HUES6 (cell line): ENCODE measurements at regions not wholly inside any gene's neighbourhood (a gene's known extent, or its start where the extent isn't known, plus 50 kb on each side); places are given as distances from the start of the nearest gene placed in this dataset.

ENCODE experiments used
- H3K27ac ChIP-seq: 2 replicates; pipeline ENCODE4 v1.7.0; 2013; ENCODE audit warnings: low read depth, mild to moderate bottlenecking, low read length, inconsistent platforms
- H3K27me3 ChIP-seq: 2 replicates; pipeline ENCODE4 v1.6.1; 2013; ENCODE audit warnings: low read length; ENCODE audit not compliant: control insufficient read depth, insufficient read depth
- H3K36me3 ChIP-seq: 2 replicates; pipeline ENCODE4 v1.6.1; 2013; ENCODE audit warnings: low read length; ENCODE audit not compliant: control insufficient read depth, insufficient read depth
- H3K4me1 ChIP-seq: 2 replicates; pipeline ENCODE4 v1.6.1; 2013; ENCODE audit warnings: low read length; ENCODE audit not compliant: control insufficient read depth, insufficient read depth
- H3K4me3 ChIP-seq: 2 replicates; pipeline ENCODE4 v1.5.1; 2013; ENCODE audit warnings: low read depth, low read length
- H3K9ac ChIP-seq: one replicate; pipeline ENCODE4 v1.6.1; 2013; ENCODE audit warnings: mild to moderate bottlenecking, low read length
- H3K9me3 ChIP-seq: 2 replicates; pipeline ENCODE4 v1.6.1; 2013; ENCODE audit warnings: low read depth, low read length; ENCODE audit not compliant: control insufficient read depth, insufficient read depth

- no peaks in the 10 kb centered on the region for H3K36me3 ChIP-seq
- H3K27me3 ChIP-seq: no peaks in the 10 kb centered on the region
- H3K4me3 ChIP-seq: no peak overlapping the region
- H3K27ac ChIP-seq: no peak overlapping the region
- peaks cover 7% of the 10 kb centered on the region; the same call in 1 of the 2 replicates for H3K4me1 ChIP-seq
- H3K9ac ChIP-seq: no peak overlapping the region
- no peaks in the 10 kb centered on the region for H3K9me3 ChIP-seq
Measured at GRCh38 chr11:116242006-116242405, 530.8 kb downstream of the BUD13 start.

GRCh38 chr11:116240710-116241109 lies 532.1 kb downstream of the BUD13 start:
- H3K36me3 ChIP-seq: no peaks in the 10 kb centered on the region
- no peaks in the 10 kb centered on the region for H3K27me3 ChIP-seq
- H3K4me3 ChIP-seq: no peak overlapping the region
- H3K27ac ChIP-seq: no peak overlapping the region
- H3K4me1 ChIP-seq: peaks cover 8% of the 10 kb centered on the region; the same call in 1 of the 2 replicates
- H3K9ac ChIP-seq: no peak overlapping the region
- H3K9me3 ChIP-seq: no peaks in the 10 kb centered on the region

GRCh38 chr11:116239247-116239646 lies 533.5 kb downstream of the BUD13 start:
- no peaks in the 10 kb centered on the region for H3K36me3 ChIP-seq
- no peak overlapping the region for H3K4me3 ChIP-seq
- peaks cover 15% of the 10 kb centered on the region; the same call in 1 of the 2 replicates for H3K4me1 ChIP-seq
- H3K9ac ChIP-seq: no peak overlapping the region
- H3K27me3 ChIP-seq: no peaks in the 10 kb centered on the region
- no peaks in the 10 kb centered on the region for H3K9me3 ChIP-seq
- no peak overlapping the region for H3K27ac ChIP-seq

- Histone ChIP-seq H3K9ac (no peak overlapping the region), H3K4me1 (peaks cover 19% of the 10 kb centered on the region; the same call in 1 of the 2 replicates), H3K36me3 (no peaks in the 10 kb centered on the region), H3K9me3 (no peaks in the 10 kb centered on the region), H3K27me3 (no peaks in the 10 kb centered on the region), H3K4me3 (no peak overlapping the region), H3K27ac (no peak overlapping the region)
Measured at GRCh38 chr11:116234989-116235568, 537.7 kb downstream of the BUD13 start.

- Histone ChIP-seq H3K4me1 (peaks cover 19% of the 10 kb centered on the region; the same call in 1 of the 2 replicates), H3K27me3 (no peaks in the 10 kb centered on the region), H3K4me3 (no peak overlapping the region), H3K9ac (no peak overlapping the region), H3K27ac (no peak overlapping the region), H3K36me3 (no peaks in the 10 kb centered on the region), H3K9me3 (no peaks in the 10 kb centered on the region; the same call in 1 of the 2 replicates)
Measured at GRCh38 chr11:116233561-116233960, 539.2 kb downstream of the BUD13 start.

- Histone ChIP-seq H3K27me3 (no peaks in the 10 kb centered on the region), H3K27ac (no peak overlapping the region), H3K9ac (no peak overlapping the region), H3K9me3 (no peaks in the 10 kb centered on the region; the same call in 1 of the 2 replicates), H3K4me1 (peaks cover 19% of the 10 kb centered on the region; the same call in 1 of the 2 replicates), H3K4me3 (no peak overlapping the region), H3K36me3 (0 out of 2 replicates have a peak, but pooled peaks cover 6% of the 10 kb centered on the region)
Measured at GRCh38 chr11:116232364-116232828, 540.4 kb downstream of the BUD13 start.

GRCh38 chr11:116231543-116231942 lies 541.2 kb downstream of the BUD13 start:
- H3K4me3 ChIP-seq: no peak overlapping the region
- H3K9me3 ChIP-seq: no peaks in the 10 kb centered on the region; the same call in 1 of the 2 replicates
- no peaks in the 10 kb centered on the region for H3K27me3 ChIP-seq
- no peak overlapping the region for H3K27ac ChIP-seq
- H3K36me3 ChIP-seq: 0 out of 2 replicates have a peak, but pooled peaks cover 6% of the 10 kb centered on the region
- no peak overlapping the region for H3K9ac ChIP-seq
- H3K4me1 ChIP-seq: peaks cover 24% of the 10 kb centered on the region

GRCh38 chr11:116230438-116230837 lies 542.3 kb downstream of the BUD13 start:
- no peak overlapping the region for H3K27ac ChIP-seq
- H3K9ac ChIP-seq: no peak overlapping the region
- no peak overlapping the region for H3K4me3 ChIP-seq
- no peaks in the 10 kb centered on the region for H3K27me3 ChIP-seq
- H3K36me3 ChIP-seq: 0 out of 2 replicates have a peak, but pooled peaks cover 6% of the 10 kb centered on the region
- H3K4me1 ChIP-seq: peaks cover 25% of the 10 kb centered on the region
- H3K9me3 ChIP-seq: no peaks in the 10 kb centered on the region; the same call in 1 of the 2 replicates

- Histone ChIP-seq H3K9ac (no peak overlapping the region), H3K27ac (no peak overlapping the region), H3K27me3 (no peaks in the 10 kb centered on the region), H3K36me3 (0 out of 2 replicates have a peak, but pooled peaks cover 6% of the 10 kb centered on the region), H3K4me3 (no peak overlapping the region), H3K4me1 (peaks cover 25% of the 10 kb centered on the region), H3K9me3 (no peaks in the 10 kb centered on the region; the same call in 1 of the 2 replicates)
Measured at GRCh38 chr11:116229236-116229970, 543.4 kb downstream of the BUD13 start.

GRCh38 chr11:116226731-116227130 lies 546.1 kb downstream of the BUD13 start:
- H3K4me1 ChIP-seq: peaks cover 24% of the 10 kb centered on the region
- H3K9ac ChIP-seq: no peak overlapping the region
- no peaks in the 10 kb centered on the region for H3K27me3 ChIP-seq
- 0 out of 2 replicates have a peak, but pooled peaks cover 6% of the 10 kb centered on the region for H3K36me3 ChIP-seq
- no peak overlapping the region for H3K4me3 ChIP-seq
- no peak overlapping the region for H3K27ac ChIP-seq
- H3K9me3 ChIP-seq: no peaks in the 10 kb centered on the region; the same call in 1 of the 2 replicates
